Stimulated activated CD8-positive, alpha-beta memory T cell treated with anti-CD3 and anti-CD28 coated beads, Interleukin-12 subunit alpha, Interleukin-12 subunit beta, amount 100 ng/mL, for 24 hours (primary cell): ENCODE measurements at regions not wholly inside any gene's neighbourhood (a gene's known extent, or its start where the extent isn't known, plus 50 kb on each side); places are given as distances from the start of the nearest gene placed in this dataset.

ENCODE experiments used
- DNase-seq: peaks from one replicate; pipeline ENCODE4 v3.0.0-alpha.2; 2020; ENCODE audit errors: extremely low read depth

GRCh38 chr6:148087659-148088058 lies 255.0 kb upstream of the SASH1 start:
- DNase-seq, result no peak

- DNase-seq, result no peak
Measured at GRCh38 chr6:148090326-148090725, 252.3 kb upstream of the SASH1 start.

- DNase-seq, result no peak
Measured at GRCh38 chr6:148091394-148091793, 251.2 kb upstream of the SASH1 start.

GRCh38 chr6:148103436-148103835 lies 239.2 kb upstream of the SASH1 start:
- no peak for DNase-seq

- no peak for DNase-seq
Measured at GRCh38 chr6:148104131-148104530, 238.5 kb upstream of the SASH1 start.

GRCh38 chr6:148105695-148106094 lies 236.9 kb upstream of the SASH1 start:
- DNase-seq, result no peak

GRCh38 chr6:148107911-148108310 lies 234.7 kb upstream of the SASH1 start:
- no peak for DNase-seq

GRCh38 chr6:148109732-148110131 lies 232.9 kb upstream of the SASH1 start:
- no peak for DNase-seq

- DNase-seq, result no peak
Measured at GRCh38 chr6:148110925-148111324, 231.7 kb upstream of the SASH1 start.

- no peak for DNase-seq
Measured at GRCh38 chr6:148112851-148113319, 229.8 kb upstream of the SASH1 start.

GRCh38 chr6:148116001-148116400 lies 226.6 kb upstream of the SASH1 start:
- no peak for DNase-seq

GRCh38 chr6:148118244-148118643 lies 224.4 kb upstream of the SASH1 start:
- DNase-seq, result no peak

GRCh38 chr6:148128014-148128730 lies 214.5 kb upstream of the SASH1 start:
- no peak for DNase-seq

GRCh38 chr6:148134592-148134991 lies 208.0 kb upstream of the SASH1 start:
- DNase-seq, result no peak

GRCh38 chr6:148136586-148136985 lies 206.1 kb upstream of the SASH1 start:
- no peak for DNase-seq

- DNase-seq, result no peak
Measured at GRCh38 chr6:148137652-148138051, 205.0 kb upstream of the SASH1 start.

GRCh38 chr6:148138573-148138972 lies 204.1 kb upstream of the SASH1 start:
- no peak for DNase-seq

GRCh38 chr6:148140772-148141557 lies 201.7 kb upstream of the SASH1 start:
- DNase-seq, result no peak

- no peak for DNase-seq
Measured at GRCh38 chr6:148142821-148143220, 199.8 kb upstream of the SASH1 start.

- DNase-seq, result no peak
Measured at GRCh38 chr6:148143771-148144170, 198.9 kb upstream of the SASH1 start.

- DNase-seq, result peak; percentile 7
Measured at GRCh38 chr6:148144917-148145521, 197.6 kb upstream of the SASH1 start.

- no peak for DNase-seq
Measured at GRCh38 chr6:148146717-148147462, 195.7 kb upstream of the SASH1 start.
